HG02610 (cell line): ENCODE measurements at regions not wholly inside any gene's neighbourhood (a gene's known extent, or its start where the extent isn't known, plus 50 kb on each side); places are given as distances from the start of the nearest gene placed in this dataset.

Experiments
- ATAC-seq: cut with Tn5 transposase; IDR thresholded peaks from one replicate; pipeline ENCODE4 v1.9.1; 2021; ENCODE audit warnings: mild to moderate bottlenecking, moderate library complexity; ENCODE audit not compliant: unreplicated experiment

DNA sequence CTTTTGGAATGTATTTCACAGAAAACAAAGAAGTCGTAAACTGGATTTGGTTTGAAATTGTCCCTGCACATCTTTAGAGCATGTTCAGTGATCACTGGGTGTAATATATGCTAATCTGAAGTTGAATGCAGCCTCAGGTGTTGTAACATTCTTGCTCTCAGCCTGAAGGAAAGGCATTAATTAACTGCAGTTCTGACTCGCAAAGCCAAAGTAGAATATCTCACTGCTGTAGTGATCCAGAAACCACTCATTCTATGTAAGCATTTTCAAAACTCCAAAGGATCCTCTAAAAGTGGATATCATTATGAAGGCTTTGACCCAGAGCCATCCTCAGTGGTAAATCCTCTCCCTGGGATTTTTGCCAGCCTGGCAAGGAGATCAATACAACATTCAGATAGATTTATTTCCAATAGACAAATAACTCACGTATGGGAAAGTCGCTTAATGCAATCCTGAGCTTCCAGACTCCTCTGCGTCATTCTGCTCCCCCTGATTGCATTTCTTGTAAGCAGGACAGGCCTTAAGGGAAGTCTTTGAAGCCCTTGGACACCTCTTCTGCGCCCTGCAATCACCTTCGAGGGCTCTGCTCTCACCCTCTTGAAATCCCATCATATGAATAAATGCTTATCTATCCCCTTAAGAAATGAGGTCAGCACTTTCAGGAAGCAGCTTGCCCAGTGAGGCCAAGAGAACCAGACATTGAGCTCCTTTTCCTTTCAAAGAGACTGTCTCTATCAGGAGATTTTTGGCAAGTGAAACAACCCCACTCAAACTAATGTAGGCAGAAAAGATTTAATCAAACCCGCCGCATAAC is 301.7 kb upstream of the NBEA start:
- no peak for ATAC-seq

DNA sequence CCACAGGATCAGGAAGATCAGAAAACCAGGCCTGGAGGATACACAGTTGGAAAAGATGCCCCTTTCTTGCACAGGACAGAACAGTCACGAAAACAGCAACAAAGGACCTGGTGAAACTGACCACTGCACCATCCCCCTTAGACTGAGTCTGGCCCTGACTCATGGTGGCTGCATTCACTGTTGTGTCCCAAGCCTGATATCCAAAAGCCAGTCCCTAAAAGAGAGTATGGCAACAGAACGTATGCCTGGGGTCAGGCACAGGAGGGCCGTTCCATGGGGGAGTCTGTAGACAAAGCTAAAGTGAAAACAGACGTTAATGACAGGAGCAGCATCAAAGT is 301.1 kb upstream of the NBEA start:
- ATAC-seq, result no peak

DNA sequence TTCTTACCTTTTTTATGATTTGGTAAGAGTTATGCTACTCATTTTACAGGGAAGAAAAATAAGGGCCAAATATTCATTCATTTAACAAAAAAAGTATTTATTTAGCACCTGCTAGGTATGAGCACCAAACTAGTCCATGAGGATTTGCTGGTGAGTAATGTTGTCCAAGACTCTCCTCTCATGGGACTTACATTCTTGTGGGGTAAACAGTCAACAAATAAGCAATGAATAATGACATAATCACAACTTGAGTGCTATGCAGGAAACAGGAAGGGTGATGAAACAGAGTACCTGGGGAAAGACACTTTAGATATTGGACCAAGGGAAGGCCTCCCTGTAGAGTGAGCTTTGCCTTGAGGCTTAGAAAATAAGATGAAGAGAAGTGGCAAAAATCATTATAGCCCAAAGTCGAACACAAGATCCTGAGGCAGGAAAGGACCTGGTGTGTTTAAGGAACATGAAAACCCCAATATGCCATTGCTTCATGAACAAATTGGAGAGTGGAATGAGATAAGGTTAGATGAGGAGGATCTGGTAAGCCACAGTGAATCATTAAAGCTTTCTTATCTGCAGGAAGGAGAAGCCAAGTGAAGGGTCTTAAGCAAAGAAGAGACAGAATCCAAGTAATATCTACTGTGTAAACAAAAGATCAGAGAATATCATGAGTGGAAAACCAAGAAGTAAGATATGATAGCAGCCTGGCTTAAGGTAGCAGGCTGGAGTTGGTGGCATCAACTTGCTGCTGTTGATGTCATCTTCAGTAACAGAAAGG is 294.5 kb upstream of the NBEA start:
- ATAC-seq, result no peak

DNA sequence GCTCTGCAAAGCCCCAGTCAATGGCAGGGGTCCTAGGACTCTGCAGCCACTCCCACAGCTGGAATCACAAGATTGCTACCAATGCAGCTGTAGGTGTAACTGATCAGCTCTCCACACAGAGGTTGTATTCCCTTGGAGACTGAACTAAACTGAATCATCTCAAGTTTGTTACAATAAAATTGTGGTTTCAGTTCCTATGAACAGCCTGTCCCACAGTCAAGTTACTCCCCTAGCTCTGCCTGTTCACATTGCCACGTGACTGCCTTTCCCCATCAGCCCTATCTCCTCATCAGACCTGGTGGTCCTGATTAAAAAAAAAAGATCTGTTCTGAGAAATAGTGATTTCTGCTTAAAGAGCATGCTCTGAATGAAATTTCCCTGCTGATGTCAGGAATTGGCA is 287.9 kb upstream of the NBEA start:
- ATAC-seq, result no peak

DNA sequence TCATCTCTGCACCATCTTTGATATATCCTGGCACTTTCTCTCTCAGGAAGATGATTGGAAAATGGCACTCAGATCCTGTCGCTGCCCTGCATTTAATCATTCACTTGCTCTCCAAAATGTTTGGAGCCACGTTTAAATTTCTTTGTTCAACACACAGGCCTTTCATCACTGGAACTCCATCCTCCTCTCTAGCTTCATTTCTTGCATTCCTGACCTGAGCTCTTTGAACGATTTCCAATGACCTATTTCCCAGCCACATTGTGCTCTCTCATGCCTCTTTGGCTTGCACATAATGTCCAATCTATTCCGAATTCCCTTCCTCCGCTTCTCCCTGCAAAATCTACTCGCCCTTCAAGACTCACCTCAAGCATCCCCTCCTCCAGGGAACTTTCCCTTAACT is 287.4 kb upstream of the NBEA start:
- ATAC-seq, result no peak

DNA sequence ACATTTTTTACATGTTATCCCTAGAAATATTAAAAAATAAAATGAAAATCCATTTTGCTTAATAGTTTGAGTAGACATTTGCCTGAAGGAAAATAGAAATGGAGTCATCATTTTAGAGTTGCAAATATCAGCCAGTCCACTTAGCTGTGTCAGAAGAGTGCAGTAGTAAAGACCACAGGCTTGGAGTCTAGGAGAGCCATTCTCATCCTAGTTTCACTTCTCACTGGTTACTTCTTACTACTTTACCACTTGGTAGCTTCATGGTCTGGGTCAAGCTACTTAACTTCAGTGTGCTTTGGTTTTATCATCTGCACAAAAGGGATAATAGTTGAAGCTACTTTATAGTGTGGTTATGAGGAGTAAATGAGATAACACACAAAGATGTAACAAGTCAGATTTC is 286.5 kb upstream of the NBEA start:
- ATAC-seq, result no peak

DNA sequence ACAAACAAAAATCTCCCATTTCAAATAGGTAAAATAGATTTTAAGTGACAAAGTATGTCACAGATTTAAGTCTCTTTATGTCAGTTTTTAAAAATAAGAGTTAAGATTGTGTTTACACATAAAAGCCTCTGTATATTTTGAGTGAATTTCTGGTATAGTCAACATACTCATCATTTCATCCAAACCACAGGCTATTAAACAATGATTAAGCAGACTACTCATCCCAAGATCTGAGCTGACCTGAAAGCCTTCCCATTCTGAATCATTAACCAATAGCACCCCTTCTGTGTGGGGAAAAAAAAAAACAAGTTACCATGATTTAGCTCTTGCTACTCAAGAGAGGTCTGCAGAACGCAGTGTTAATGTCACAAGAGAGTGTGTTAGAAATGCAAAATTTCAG is 284.4 kb upstream of the NBEA start:
- ATAC-seq, result no peak

DNA sequence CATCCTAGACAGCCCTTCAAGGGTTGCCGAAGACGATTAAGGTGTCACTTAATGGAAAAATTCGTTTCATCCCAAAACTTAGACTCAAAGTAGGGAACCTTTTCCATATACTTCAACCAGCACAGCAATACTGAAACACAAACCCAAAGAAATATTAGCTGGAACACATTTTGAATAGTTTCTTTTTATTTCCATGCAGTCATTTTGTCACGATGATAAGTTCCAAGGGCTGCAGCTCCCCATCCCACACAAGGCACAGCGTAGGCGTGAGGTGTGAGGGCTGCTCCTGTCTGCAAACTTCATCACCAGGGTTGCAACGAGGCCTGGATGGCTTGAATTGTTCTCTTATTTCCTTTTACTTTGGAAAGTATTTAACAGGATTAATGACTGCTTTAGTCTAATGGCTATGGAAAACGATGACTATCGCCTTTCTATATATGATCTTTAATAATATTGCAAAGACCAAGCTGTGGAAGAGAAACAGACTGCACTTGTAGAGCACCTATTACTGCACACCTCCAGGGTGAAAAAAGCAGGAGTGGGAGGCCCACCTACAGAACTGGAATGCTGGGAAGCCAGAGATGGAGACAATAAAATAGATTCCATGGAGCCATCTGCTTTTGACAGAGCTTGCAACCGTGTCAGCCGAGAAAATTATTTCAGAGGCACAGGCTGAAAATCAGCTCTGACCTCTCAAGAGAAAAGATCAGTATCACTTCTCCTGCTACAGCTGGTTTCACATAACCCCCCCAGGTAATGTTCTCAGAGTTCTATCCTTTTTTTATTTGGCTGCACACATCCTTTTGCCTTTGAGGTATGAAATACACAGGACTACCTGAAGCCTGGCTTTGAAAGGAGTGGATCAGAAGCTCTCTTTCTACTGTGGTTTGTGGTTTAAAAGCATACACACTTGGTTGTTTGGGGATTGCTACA is 274.5 kb upstream of the NBEA start:
- ATAC-seq, result no peak

DNA sequence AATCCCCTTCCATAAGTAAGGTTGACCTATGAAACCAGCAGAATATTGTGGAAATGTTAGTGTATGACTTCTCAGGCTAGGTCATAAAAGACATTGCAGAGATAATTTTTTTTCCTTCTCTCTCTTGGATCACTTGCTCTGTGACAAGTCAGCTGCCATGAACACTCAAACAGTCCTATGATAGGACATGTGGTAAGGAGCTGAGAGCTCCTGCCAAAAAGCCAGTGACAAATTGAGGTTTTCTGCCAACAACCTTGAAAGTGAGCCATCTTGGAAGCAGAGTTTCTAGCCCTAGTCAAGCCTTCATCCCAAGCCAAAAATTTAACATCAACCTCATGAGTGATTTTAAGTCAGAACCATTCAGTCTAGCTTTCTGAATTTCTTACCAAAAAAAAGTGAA is 270.9 kb upstream of the NBEA start:
- ATAC-seq, result no peak

DNA sequence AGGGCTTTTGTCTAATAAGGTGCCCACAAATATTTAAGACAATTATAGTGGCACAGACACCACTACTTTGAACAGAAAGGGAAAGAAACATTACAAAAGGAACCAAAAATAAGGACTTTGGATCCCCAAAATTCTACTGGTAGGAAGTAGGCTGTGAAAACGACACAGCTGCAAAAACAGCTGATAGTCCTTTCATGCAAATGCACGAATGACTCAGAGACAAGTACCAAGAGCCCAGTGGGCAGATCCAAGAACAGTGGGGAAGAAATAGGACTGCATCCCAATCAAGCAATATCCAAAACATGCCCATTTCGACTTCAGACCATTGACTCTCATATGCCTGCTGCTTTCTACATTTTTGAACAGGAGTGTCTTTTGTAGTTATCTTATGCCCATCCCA is 269.4 kb upstream of the NBEA start:
- no peak for ATAC-seq

DNA sequence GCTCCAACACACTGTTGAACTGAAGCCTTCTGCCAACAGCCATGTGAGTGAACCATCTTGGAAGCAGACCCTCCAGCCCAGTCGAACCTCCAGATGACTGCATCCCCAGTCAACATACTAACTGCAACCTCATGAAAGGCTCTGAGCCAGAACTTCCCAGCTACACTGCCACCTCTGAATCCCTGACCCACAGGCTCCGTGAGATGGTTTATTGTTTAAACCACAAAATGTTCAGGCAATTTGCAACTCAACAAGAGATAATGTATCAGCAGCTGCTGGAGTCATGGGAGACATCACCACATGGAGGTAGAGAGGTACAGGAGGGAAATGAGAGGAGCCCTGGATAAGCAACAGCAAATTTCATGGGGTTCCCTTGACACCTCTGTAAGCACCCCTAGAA is 266.4 kb upstream of the NBEA start:
- no peak for ATAC-seq

DNA sequence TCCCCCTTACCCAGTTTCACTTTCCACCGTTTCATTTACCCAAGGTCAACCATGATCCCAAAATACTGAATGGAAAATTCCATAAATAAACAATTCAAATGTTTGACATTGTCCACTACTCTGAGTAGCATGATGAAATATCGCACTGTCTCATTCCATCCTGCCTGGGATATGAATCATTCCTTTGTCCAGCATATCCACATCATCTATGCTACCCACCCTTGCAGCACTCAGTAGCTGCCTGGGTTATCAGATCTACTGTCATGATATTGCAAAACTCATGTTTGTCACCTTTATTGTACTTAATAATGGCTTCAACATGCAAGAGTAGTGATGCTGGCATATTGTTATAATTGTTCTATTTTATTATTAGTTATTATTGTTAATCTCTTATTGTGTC is 263.9 kb upstream of the NBEA start:
- ATAC-seq, result no peak

DNA sequence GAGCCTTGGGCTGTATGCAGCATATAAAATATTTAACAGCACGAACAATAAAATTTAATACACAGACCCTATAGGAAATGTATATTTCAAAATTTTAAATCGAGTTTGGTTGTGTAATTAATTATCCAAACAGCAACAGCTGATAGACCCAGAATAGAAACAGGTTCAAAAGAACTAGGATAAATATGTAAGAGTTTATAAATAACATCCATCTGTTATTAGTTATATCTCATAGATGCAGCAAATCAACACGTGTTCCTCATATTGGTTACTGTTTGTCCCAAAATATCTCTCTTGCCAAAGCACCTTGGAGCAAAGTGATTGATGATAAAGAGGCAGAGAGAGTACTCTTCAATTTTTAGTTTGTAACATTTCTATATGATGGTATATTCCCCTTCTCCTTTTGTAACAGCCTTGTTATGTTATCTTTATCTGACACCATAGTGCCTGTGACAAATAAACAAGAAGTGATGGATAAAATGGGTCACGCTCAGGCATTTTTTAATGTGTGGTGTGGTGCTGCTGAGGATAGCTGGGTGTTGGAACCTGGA is 260.6 kb upstream of the NBEA start:
- ATAC-seq, result no peak

DNA sequence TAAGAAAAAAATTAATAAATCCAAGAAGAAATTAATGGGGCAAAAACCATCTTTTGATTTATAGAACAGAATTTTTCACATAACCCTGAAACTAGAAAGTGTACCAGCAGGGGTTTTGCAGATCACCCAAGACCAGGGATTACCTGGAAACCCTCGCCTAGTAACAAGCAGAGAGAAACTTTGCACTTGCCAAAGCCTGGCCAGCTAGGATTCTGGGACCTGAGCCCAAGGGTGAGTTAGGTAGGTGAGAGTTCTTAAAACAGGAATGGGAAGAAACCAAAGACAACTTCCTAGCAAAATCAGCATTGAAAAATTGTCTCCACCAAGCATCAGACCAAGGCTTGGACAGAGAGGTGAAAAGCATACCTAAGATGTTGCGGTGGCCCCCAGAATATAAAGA is 247.0 kb upstream of the NBEA start:
- ATAC-seq, result no peak

DNA sequence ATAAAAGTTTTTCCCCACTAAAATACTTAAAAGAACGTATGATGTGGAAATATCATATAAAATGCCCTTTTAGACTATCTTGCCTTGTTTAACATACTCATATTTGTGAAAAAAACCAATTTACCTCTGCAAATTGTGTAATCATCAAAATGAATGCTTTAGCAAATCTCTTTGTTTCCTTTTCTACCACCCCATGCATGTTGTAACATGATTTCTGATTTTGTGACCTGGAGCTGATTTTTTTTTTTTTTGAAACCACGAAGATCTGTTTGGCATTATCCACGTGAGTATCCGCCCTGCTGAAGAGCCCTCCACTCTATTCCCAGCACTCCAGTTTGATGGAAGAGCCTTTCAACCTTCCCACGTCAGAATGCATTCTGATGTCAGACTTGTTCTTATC is 245.8 kb upstream of the NBEA start:
- ATAC-seq, result no peak

DNA sequence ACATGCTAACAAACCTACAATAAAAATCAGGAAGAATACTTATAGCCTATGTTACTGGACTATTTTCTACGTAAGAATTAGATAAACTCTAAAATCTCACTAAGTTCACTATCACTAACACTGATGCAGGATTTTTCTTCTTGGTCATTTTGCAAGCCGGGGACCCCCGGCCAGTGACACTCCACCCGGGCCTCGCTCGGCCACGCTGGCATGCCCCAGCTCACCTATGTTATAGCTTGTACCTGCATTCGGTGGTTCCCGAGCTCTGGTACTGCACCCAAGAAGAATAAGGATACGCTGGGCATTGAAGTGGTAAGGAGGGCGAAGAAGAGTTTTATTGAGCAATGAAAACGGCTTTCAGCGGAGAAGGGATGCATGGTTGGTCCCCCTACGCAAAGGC is 245.3 kb upstream of the NBEA start:
- ATAC-seq, result no peak

DNA sequence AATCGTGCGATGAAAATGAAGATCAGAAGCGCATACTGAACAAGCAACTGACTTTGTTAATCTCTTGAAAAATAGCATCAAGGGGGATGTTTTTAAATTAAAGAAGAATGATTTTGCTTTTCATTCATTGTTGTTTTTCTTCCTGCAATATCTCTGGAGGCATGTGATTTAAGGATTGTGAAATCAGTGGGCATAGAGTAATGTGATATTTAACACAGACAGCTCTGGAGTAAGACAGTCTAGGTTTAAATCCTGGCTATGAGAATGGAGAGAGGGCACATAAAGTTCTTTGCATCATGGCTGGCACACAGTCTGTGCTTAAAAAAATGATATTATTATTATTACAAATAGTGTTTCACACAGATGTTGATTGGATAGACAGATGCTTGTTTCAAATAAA is 243.1 kb upstream of the NBEA start:
- ATAC-seq, result no peak

DNA sequence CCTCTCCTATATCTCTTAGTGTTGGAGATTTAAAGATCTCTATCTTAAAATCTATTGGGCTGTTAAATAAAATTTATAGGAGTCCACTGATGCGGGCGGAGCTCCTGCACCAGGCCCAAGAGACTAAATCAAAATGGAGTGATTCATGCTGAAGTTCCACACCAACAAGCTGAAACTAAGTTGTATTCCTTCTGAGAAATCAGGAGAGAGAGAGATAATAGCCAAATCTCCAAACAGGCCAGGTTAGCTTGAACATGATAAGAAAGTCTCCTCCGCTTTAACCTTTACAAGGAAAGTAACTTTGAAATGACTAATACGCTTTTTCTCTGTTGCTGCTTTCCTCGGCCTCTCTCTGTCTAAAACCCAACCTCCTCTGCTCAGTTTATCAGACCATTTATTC is 241.9 kb upstream of the NBEA start:
- no peak for ATAC-seq

DNA sequence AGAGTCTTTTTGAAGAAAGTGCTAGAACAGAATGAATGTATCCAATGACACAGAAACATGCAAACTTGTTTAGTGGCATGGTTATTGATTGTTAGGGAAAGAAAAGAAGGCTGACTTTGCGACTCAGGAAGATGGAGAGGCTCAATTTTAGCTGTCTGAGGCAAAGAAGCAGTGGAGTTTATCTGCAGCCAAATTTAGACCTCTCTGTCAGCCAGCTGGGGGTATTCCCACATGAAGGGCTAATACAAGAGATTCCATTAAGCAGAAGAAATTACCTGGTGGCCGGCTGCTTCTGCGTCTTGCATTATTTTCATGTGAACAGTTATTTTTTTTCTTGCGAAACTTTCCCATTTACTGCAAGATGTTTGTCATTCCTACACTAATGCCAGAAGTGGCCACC is 240.2 kb upstream of the NBEA start:
- no peak for ATAC-seq

DNA sequence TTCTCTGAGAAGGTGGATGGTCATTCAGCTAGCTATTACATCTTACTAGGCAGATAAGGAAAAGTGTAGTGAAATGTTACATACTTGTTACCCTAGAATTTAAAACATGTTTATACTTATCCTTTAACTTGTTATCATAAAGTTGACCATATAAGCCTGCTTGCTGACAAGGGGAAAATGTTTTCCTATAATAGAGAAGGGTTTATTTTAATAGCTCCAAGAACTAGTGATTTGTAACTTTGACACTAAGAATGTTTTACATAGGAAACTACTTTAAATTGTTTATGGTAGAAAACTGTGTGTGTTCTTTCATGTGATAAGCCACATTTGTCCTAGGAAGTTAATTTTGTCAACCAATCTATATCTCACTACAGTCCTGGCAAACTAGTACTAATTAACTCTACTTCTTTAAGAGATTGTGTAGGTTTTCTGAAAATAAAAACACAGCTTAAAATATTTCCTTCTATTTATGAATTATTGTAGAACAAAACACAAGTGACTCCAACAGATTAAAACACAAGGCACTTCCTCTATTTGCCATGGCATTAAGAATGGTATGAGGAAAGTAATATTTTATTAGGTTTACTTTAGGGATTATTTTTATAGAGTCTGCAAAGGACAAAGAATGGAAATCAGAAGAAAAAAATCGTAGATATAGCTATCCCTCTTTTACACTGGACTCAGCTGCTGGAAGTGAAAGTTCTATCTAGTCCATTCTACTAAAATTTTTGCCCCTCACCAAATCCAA is 233.3 kb upstream of the NBEA start:
- no peak for ATAC-seq
